GM23338 (cell line): ENCODE measurements at regions not wholly inside any gene's neighbourhood (a gene's known extent, or its start where the extent isn't known, plus 50 kb on each side); places are given as distances from the start of the nearest gene placed in this dataset.
A peak's percentile ranks its signal among the peaks of the same experiment; 100 is the strongest.

Experiments used
- ATAC-seq: fragments of 200-7000 bp; cut with Tn5 transposase; 3 replicates; pipeline ENCODE4 v1.9.1; 2020
- DNase-seq: peaks from one replicate; pipeline ENCODE4 v3.0.0-alpha.2; 2015; ENCODE audit warnings: low spot score
- H2AFZ ChIP-seq: fragments of 200-600 bp; sonication (generic); 2 replicates; pipeline ENCODE4 v1.8.0; 2016; ENCODE audit warnings: antibody characterized with exemption, mild to moderate bottlenecking, moderate library complexity
- H3F3A ChIP-seq: fragments of 200-600 bp; sonication (generic); replicated peaks from 2 replicates; pipeline ENCODE4 v1.8.0; 2017; ENCODE audit warnings: antibody characterized with exemption, mixed run types, low read depth
- H3K27ac ChIP-seq: fragments of 200-600 bp; sonication (generic); 2 replicates; pipeline ENCODE4 v1.6.1; 2016; ENCODE audit warnings: low read depth
- H3K27me3 ChIP-seq: fragments of 200-600 bp; sonication (generic); 2 replicates; pipeline ENCODE4 v1.8.0; 2016; ENCODE audit warnings: mild to moderate bottlenecking, mixed run types, moderate library complexity; ENCODE audit not compliant: insufficient read depth
- H3K36me3 ChIP-seq: fragments of 200-600 bp; sonication (generic); 2 replicates; pipeline ENCODE4 v1.8.0; 2016; ENCODE audit warnings: mild to moderate bottlenecking; ENCODE audit not compliant: insufficient read depth
- H3K4me1 ChIP-seq: fragments of 200-600 bp; sonication (generic); 2 replicates; pipeline ENCODE4 v1.8.0; 2016; ENCODE audit warnings: mild to moderate bottlenecking, moderate library complexity; ENCODE audit not compliant: insufficient read depth
- H3K4me2 ChIP-seq: fragments of 200-600 bp; sonication (generic); 2 replicates; pipeline ENCODE4 v1.7.1; 2017; ENCODE audit warnings: mixed run types
- H3K4me3 ChIP-seq: fragments of 200-600 bp; sonication (generic); 2 replicates; pipeline ENCODE4 v1.6.1; 2016; ENCODE audit warnings: mixed run types
- H3K79me2 ChIP-seq: fragments of 200-600 bp; sonication (generic); replicated peaks from 2 replicates; pipeline ENCODE4 v1.8.0; 2017; ENCODE audit warnings: mild to moderate bottlenecking; ENCODE audit not compliant: insufficient read depth
- H3K9me2 ChIP-seq: fragments of 200-600 bp; sonication (generic); 2 replicates; pipeline ENCODE4 v1.8.0; 2017; ENCODE audit not compliant: insufficient read depth
- H4K20me1 ChIP-seq: fragments of 200-600 bp; sonication (generic); replicated peaks from 2 replicates; pipeline ENCODE4 v1.8.0; 2017; ENCODE audit warnings: mild to moderate bottlenecking; ENCODE audit not compliant: insufficient read depth
- H3K27ac Mint-ChIP-seq: 2 replicates; pipeline ENCODE4 v1.8.0; 2020; ENCODE audit warnings: inconsistent platforms, mild to moderate bottlenecking, moderate library complexity, mixed read lengths
- H3K27me3 Mint-ChIP-seq: 3 replicates; pipeline ENCODE4 v1.8.0; 2022; ENCODE audit warnings: low read depth, mild to moderate bottlenecking, moderate library complexity, mixed read lengths, inconsistent platforms; ENCODE audit not compliant: insufficient read depth, poor library complexity
- H3K36me3 Mint-ChIP-seq: 3 replicates; pipeline ENCODE4 v1.8.0; 2021; ENCODE audit warnings: low read depth, mild to moderate bottlenecking, inconsistent platforms, moderate library complexity, mixed read lengths
- H3K4me1 Mint-ChIP-seq: 3 replicates; pipeline ENCODE4 v1.8.0; 2020; ENCODE audit warnings: mild to moderate bottlenecking, inconsistent platforms, mixed read lengths
- H3K4me3 Mint-ChIP-seq: 3 replicates; pipeline ENCODE4 v1.8.0; 2021; ENCODE audit warnings: moderate library complexity, mild to moderate bottlenecking, inconsistent platforms, mixed read lengths
- H3K9me3 Mint-ChIP-seq: 3 replicates; pipeline ENCODE4 v1.8.0; 2020; ENCODE audit warnings: moderate library complexity, mild to moderate bottlenecking, inconsistent platforms, mixed read lengths
- CREB1 ChIP-seq: fragments of 250-450 bp; sonication (Bioruptor Pico); IDR thresholded peaks from 2 replicates; pipeline ENCODE4 v1.5.0; 2020; ENCODE audit warnings: low read depth, mild to moderate bottlenecking, moderate library complexity
- CTCF ChIP-seq, 2 experiments: fragments of 200-600 bp in 1 of 2; sonication (generic) in 1 of 2; conservative IDR thresholded peaks; 2 replicates each; pipeline versions ENCODE4 v1.5.1 to v1.6.1; 2016 to 2017; ENCODE audit warnings: antibody characterized with exemption in 2 of 2, low read depth in 2 of 2, mild to moderate bottlenecking in 2 of 2, moderate library complexity in 1 of 2
- EZH2 ChIP-seq: fragments of 200-600 bp; sonication (generic); IDR thresholded peaks from one replicate; pipeline ENCODE4 v1.8.0; 2017; ENCODE audit warnings: antibody characterized with exemption, mild to moderate bottlenecking, low read depth; ENCODE audit not compliant: unreplicated experiment
- JUNB ChIP-seq: IDR thresholded peaks from one replicate; pipeline ENCODE4 v1.6.1; 2016; ENCODE audit warnings: antibody characterized with exemption; ENCODE audit not compliant: unreplicated experiment
- REST ChIP-seq: IDR thresholded peaks from one replicate; pipeline ENCODE4 v1.6.1; 2018; ENCODE audit warnings: antibody characterized with exemption; ENCODE audit not compliant: unreplicated experiment
- STAT1 ChIP-seq: IDR thresholded peaks from one replicate; pipeline ENCODE4 v1.6.1; 2016; ENCODE audit warnings: antibody characterized with exemption; ENCODE audit not compliant: unreplicated experiment
- ZNF462 ChIP-seq: fragments of 250-450 bp; sonication (Bioruptor Pico); IDR thresholded peaks from 2 replicates; pipeline ENCODE4 v1.5.0; 2020; ENCODE audit warnings: mild to moderate bottlenecking, moderate library complexity

- no peak overlapping the region for H2AFZ ChIP-seq
- H3K9me2 ChIP-seq = no peaks in the 10 kb centered on the region
- no peaks in the 10 kb centered on the region for H4K20me1 ChIP-seq
- Mint-ChIP-seq H3K4me3 (no peak overlapping the region), H3K9me3 (no peaks in the 10 kb centered on the region), H3K4me1 (no peaks in the 10 kb centered on the region), H3K36me3 (no peaks in the 10 kb centered on the region), H3K27ac (no peak overlapping the region), H3K27me3 (no peaks in the 10 kb centered on the region)
- no peak for DNase-seq
- no peak overlapping the region for H3K4me3 ChIP-seq
- no peak overlapping the region for H3K4me2 ChIP-seq
- TF ChIP-seq CREB1 (CRISPR knock-in tag) = no peak
- no peak for TF ChIP-seq CTCF (conservative IDR thresholded peaks at IDR 0.05; ENCODE audit: low read depth in 2 of 2)
- H3K79me2 ChIP-seq = no peaks in the 10 kb centered on the region
- no peaks in the 10 kb centered on the region for H3K4me1 ChIP-seq
- no peaks in the 10 kb centered on the region for H3K36me3 ChIP-seq
- no peaks in the 10 kb centered on the region for H3K27me3 ChIP-seq
- ATAC-seq = no peak
- H3K27ac ChIP-seq = no peak overlapping the region
- no peaks in the 10 kb centered on the region for H3F3A ChIP-seq
These were observed 109.8 kb upstream of the HDX start for GRCh38 chrX:84611843-84612636.

- H2AFZ ChIP-seq = 0 out of 2 replicates have a peak overlapping the region, but pooled peaks have one; percentile 47
- Mint-ChIP-seq H3K36me3 (no peaks in the 10 kb centered on the region), H3K4me1 (no peaks in the 10 kb centered on the region), H3K4me3 (no peak overlapping the region), H3K27ac (no peak overlapping the region), H3K27me3 (peaks cover 5% of the 10 kb centered on the region), H3K9me3 (no peaks in the 10 kb centered on the region; the same call in 2 of the 3 replicates)
- H3F3A ChIP-seq = no peaks in the 10 kb centered on the region
- H4K20me1 ChIP-seq = no peaks in the 10 kb centered on the region
- no peak overlapping the region for H3K4me3 ChIP-seq
- TF ChIP-seq JUNB (no peak), EZH2 (no peak), REST (no peak), STAT1 (no peak), ZNF462 (CRISPR knock-in tag) (no peak)
- no peaks in the 10 kb centered on the region for H3K4me1 ChIP-seq
- no peak overlapping the region for H3K4me2 ChIP-seq
- no peak for ATAC-seq
- H3K27ac ChIP-seq = no peak overlapping the region
- H3K36me3 ChIP-seq = no peaks in the 10 kb centered on the region
- H3K9me2 ChIP-seq = no peaks in the 10 kb centered on the region
- no peaks in the 10 kb centered on the region for H3K27me3 ChIP-seq
- no peaks in the 10 kb centered on the region for H3K79me2 ChIP-seq
- no peak for DNase-seq
These were observed 132.0 kb upstream of the HDX start for GRCh38 chrX:84634201-84634782.
